Bronchial epithelial cell (primary cell): ENCODE measurements at regions not wholly inside any gene's neighbourhood (a gene's known extent, or its start where the extent isn't known, plus 50 kb on each side); places are given as distances from the start of the nearest gene placed in this dataset.

ENCODE experiments used
- DNase-seq: peaks from one replicate; pipeline ENCODE4 v3.0.0-alpha.2; 2010; ENCODE audit warnings: low read depth
- FAIRE-seq: peaks from 2 replicates; lab custom pipeline; 2011; peaks lifted over from hg19 to GRCh38; lab: Jason Lieb, UNC
- H3K27me3 ChIP-seq: 2 replicates; pipeline ENCODE4 v1.5.1; 2011; ENCODE audit warnings: low read length; ENCODE audit not compliant: control insufficient read depth, insufficient read depth
- H3K36me3 ChIP-seq: 2 replicates; pipeline ENCODE4 v1.5.1; 2011; ENCODE audit warnings: low read length; ENCODE audit not compliant: control insufficient read depth, insufficient read depth
- H3K4me3 ChIP-seq: 2 replicates; pipeline ENCODE4 v1.5.1; 2011; ENCODE audit warnings: mild to moderate bottlenecking, low read depth, low read length, control low read depth
- TF ChIP-seq, protein P1 (sequence below): IDR thresholded peaks from 2 replicates; pipeline ENCODE4 v1.5.1; 2011; ENCODE audit warnings: mild to moderate bottlenecking, moderate library complexity, low read length, control low read depth, inconsistent platforms; ENCODE audit not compliant: insufficient read depth, severe bottlenecking

GRCh38 chr21:16404776-16405175, 675.0 kb downstream of the USP25 start:
- FAIRE-seq = no peak
- TF ChIP-seq, protein P1, sequence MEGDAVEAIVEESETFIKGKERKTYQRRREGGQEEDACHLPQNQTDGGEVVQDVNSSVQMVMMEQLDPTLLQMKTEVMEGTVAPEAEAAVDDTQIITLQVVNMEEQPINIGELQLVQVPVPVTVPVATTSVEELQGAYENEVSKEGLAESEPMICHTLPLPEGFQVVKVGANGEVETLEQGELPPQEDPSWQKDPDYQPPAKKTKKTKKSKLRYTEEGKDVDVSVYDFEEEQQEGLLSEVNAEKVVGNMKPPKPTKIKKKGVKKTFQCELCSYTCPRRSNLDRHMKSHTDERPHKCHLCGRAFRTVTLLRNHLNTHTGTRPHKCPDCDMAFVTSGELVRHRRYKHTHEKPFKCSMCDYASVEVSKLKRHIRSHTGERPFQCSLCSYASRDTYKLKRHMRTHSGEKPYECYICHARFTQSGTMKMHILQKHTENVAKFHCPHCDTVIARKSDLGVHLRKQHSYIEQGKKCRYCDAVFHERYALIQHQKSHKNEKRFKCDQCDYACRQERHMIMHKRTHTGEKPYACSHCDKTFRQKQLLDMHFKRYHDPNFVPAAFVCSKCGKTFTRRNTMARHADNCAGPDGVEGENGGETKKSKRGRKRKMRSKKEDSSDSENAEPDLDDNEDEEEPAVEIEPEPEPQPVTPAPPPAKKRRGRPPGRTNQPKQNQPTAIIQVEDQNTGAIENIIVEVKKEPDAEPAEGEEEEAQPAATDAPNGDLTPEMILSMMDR = no peak
- H3K4me3 ChIP-seq = no peak overlapping the region

DNA sequence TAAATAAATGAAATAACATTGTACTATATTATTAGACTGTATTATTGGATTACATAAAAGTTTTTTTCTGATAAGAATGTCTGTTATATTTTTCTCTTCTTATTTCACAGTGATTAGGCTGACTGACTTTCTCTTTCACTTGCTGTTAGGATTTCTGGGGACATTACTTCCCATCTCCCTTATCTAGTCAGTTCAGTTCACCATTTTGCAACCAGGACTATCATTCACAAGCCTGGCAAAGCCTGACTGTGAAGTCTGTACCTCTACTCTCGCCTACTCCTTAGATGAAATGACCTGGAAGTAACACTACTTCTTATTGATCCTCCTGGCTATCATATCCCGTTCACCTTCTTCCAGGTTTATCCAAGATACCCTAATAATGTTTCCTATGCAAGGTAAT, 676.6 kb downstream of the USP25 start:
- no peaks in the 10 kb centered on the region for H3K27me3 ChIP-seq
- TF ChIP-seq, protein P1 = no peak
- H3K36me3 ChIP-seq = no peaks in the 10 kb centered on the region
- DNase-seq (no peak), FAIRE-seq (no peak)
- no peak overlapping the region for H3K4me3 ChIP-seq

More at GRCh38 chr21:16404776-16405175, 675.0 kb downstream of the USP25 start:
- H3K27me3 ChIP-seq = no peaks in the 10 kb centered on the region
- no peaks in the 10 kb centered on the region for H3K36me3 ChIP-seq
- DNase-seq = no peak

DNA sequence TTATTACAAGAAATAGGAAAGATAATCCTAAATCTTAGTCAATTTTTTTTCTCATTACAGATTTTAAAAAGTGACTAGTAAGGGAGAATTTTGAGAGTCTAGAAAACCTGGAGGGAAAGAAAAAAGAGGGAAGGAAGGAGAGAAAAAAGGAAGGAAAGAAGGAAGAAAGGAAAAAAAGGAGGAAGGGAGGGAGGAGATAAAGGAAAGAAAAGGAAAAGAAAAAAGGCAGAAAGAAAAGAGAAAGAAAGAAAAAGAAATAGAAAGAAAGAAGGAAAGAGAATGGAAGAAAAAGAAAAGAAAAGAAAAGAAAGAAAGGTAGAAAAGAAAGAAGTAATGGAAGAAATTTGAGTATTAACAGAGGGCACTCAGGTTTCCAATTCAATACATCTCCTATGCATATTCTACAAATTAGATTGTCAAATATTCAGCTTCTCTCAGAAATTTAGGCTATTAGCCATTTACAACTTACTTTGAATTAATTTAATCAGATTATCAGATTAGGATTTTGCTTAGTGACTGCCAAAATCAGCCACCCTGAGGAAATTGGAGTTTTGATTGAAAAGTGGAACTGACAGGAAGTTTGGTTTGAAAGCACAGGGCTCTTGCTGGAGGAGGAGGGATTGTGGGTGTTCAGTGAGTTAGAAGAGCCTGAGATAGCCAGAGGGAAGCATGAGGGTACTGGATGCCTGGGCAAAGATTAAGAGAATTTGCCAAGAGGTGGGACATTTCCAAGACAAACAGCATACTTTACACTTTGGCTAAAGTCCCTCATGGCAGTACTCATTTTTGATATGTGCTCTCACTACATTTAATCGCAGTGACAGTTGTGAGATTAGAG, 677.8 kb downstream of the USP25 start:
- H3K27me3 ChIP-seq = no peaks in the 10 kb centered on the region
- no peaks in the 10 kb centered on the region for H3K36me3 ChIP-seq
- TF ChIP-seq, protein P1 = no peak
- FAIRE-seq = no peak
- H3K4me3 ChIP-seq = no peak overlapping the region
- DNase-seq = no peak

- no peak for FAIRE-seq
- H3K36me3 ChIP-seq = no peaks in the 10 kb centered on the region
These were observed 678.5 kb downstream of the USP25 start for GRCh38 chr21:16408280-16408679.

GRCh38 chr21:16409352-16409751, 679.6 kb downstream of the USP25 start:
- DNase-seq (no peak), FAIRE-seq (no peak)
- TF ChIP-seq, protein P1 = no peak

More at GRCh38 chr21:16408280-16408679, 678.5 kb downstream of the USP25 start:
- no peak for DNase-seq
- TF ChIP-seq, protein P1 = no peak
- no peaks in the 10 kb centered on the region for H3K27me3 ChIP-seq
- no peak overlapping the region for H3K4me3 ChIP-seq

More at GRCh38 chr21:16409352-16409751, 679.6 kb downstream of the USP25 start:
- no peak overlapping the region for H3K4me3 ChIP-seq
- no peaks in the 10 kb centered on the region for H3K36me3 ChIP-seq
- no peaks in the 10 kb centered on the region for H3K27me3 ChIP-seq
